Esophagus muscularis mucosa (tissue), 4 donors: ENCODE measurements at regions not wholly inside any gene's neighbourhood (a gene's known extent, or its start where the extent isn't known, plus 50 kb on each side); places are given as distances from the start of the nearest gene placed in this dataset.
A peak's percentile ranks its signal among the peaks of the same experiment; 100 is the strongest.

Source experiments
- DNase-seq: peaks from one replicate; pipeline ENCODE4 v3.0.0-alpha.2; 2017; ENCODE audit errors: extremely low spot score
- H3K27ac ChIP-seq, 4 donors: fragments of 200-600 bp; sonication (generic); replicated peaks in 1 of 4; 1 replicate in 3 of 4; 2 replicates in 1 of 4; pipeline ENCODE4 v1.5.1; 2016 to 2019; ENCODE audit warnings: mild to moderate bottlenecking in 1 of 4
- H3K27me3 ChIP-seq, 4 donors: fragments of 200-600 bp; sonication (generic); one replicate each; pipeline versions ENCODE4 v1.5.1 to v1.6.0; 2016 to 2019
- H3K36me3 ChIP-seq, 4 donors: fragments of 200-600 bp; sonication (generic); one replicate each; pipeline ENCODE4 v1.5.1; 2016 to 2019
- H3K4me1 ChIP-seq, 4 donors: fragments of 200-600 bp; sonication (generic); one replicate each; pipeline ENCODE4 v1.5.1; 2016 to 2019
- H3K4me3 ChIP-seq, 4 donors: fragments of 200-600 bp; sonication (generic); 1 replicate in 2 of 4; 2 replicates in 2 of 4; pipeline ENCODE4 v1.5.1; 2016 to 2019; ENCODE audit warnings: mild to moderate bottlenecking in 4 of 4, moderate library complexity in 1 of 4
- H3K9me3 ChIP-seq, 4 donors: fragments of 200-600 bp; sonication (generic); 1 replicate in 3 of 4; 2 replicates in 1 of 4; pipeline ENCODE4 v1.5.1; 2016 to 2019
- CTCF ChIP-seq, 3 experiments: fragments of 200-600 bp in 2 of 3; fragments of 450-650 bp in 1 of 3; sonication (generic) in 2 of 3; IDR thresholded peaks; one replicate each; pipeline ENCODE4 v1.5.1; 2017 to 2019; ENCODE audit warnings: antibody characterized with exemption in 3 of 3, mild to moderate bottlenecking in 2 of 3, moderate library complexity in 1 of 3
- EP300 ChIP-seq: sonication (generic); formaldehyde crosslinking; IDR thresholded peaks from one replicate; pipeline ENCODE4 v1.6.1; 2017; ENCODE audit warnings: antibody characterized with exemption
- POLR2A ChIP-seq: fragments of 450-650 bp; IDR thresholded peaks from one replicate; pipeline ENCODE4 v1.6.1; 2017; ENCODE audit warnings: antibody characterized with exemption, moderate library complexity, mild to moderate bottlenecking, low read depth
- POLR2AphosphoS5 ChIP-seq, 2 donors: sonication (generic); formaldehyde crosslinking; IDR thresholded peaks; one replicate each; pipeline ENCODE4 v1.6.1; 2017; ENCODE audit warnings: antibody characterized with exemption in 2 of 2
- WGBS: methylation state at CpG from one replicate; pipeline ENCODE4 v1.1.5; 2018; 5-methylcytosine and 5-hydroxymethylcytosine counted together
- intact Hi-C: fragments of 100-400 bp; cut with DNase I; formaldehyde crosslinking; loops from one replicate; pipeline ENCODE4 v1.15.1; 2023

- peaks cover 53 to 98% (median 90%) of the 10 kb centered on the region in 4 donors for H3K4me1 ChIP-seq
Observed at GRCh38 chr9:127553793-127554192, 58.3 kb upstream of the STXBP1 start.

GRCh38 chr9:127554966-127555839, 56.9 kb upstream of the STXBP1 start:
- Histone ChIP-seq H3K27ac (peak overlapping the region; percentile 47 to 80 (median 66)), H3K4me1 (peaks cover 58 to 98% (median 92%) of the 10 kb centered on the region in 4 donors), H3K4me3 (no peak overlapping the region), H3K36me3 (peaks cover 0 to 15% (median 10%) of the 10 kb centered on the region in 4 donors), H3K27me3 (no peaks in the 10 kb centered on the region), H3K9me3 (no peaks in the 10 kb centered on the region)
- intact Hi-C loops = no loop called here
- no peak for DNase-seq
- TF ChIP-seq POLR2AphosphoS5 (IDR thresholded peaks at IDR 0.05) (no peak), CTCF (IDR thresholded peaks at IDR 0.05) (no peak), POLR2A (no peak), EP300 (no peak)
- WGBS = 87% methylated on average over 10 of the region's 15 CpGs

More at GRCh38 chr9:127553793-127554192, 58.3 kb upstream of the STXBP1 start:
- H3K36me3 ChIP-seq = peaks cover 0 to 1% (median under 1%) of the 10 kb centered on the region in 4 donors
- WGBS = 100% methylated on average over 4 of the region's 4 CpGs
- H3K27me3 ChIP-seq = no peaks in the 10 kb centered on the region
- no peaks in the 10 kb centered on the region for H3K9me3 ChIP-seq
- intact Hi-C loops = no loop called here
- peak overlapping the region in 3 of 4 donors; percentile 0 to 48 (median 28) for H3K27ac ChIP-seq
- no peak for DNase-seq
- no peak overlapping the region for H3K4me3 ChIP-seq
- TF ChIP-seq POLR2AphosphoS5 (IDR thresholded peaks at IDR 0.05) = no peak
- no peak for TF ChIP-seq EP300
- no peak for TF ChIP-seq CTCF (IDR thresholded peaks at IDR 0.05)
- TF ChIP-seq POLR2A = no peak

GRCh38 chr9:127555840-127556820, 55.9 kb upstream of the STXBP1 start:
- 50% methylated on average over 13 of the region's 13 CpGs for WGBS
- H3K9me3 ChIP-seq = no peaks in the 10 kb centered on the region
- H3K36me3 ChIP-seq = peaks cover 0 to 24% (median 19%) of the 10 kb centered on the region in 4 donors
- no peak overlapping the region for H3K4me3 ChIP-seq
- peaks cover 58 to 98% (median 92%) of the 10 kb centered on the region in 4 donors for H3K4me1 ChIP-seq
- no peaks in the 10 kb centered on the region for H3K27me3 ChIP-seq
- TF ChIP-seq EP300 = no peak
- TF ChIP-seq POLR2AphosphoS5 (IDR thresholded peaks at IDR 0.05) = peak; percentile 58 to 68
- peak overlapping the region; percentile 47 to 83 (median 72) for H3K27ac ChIP-seq
- intact Hi-C loops = no loop called here
- DNase-seq = no peak

GRCh38 chr9:127556871-127557270, 55.2 kb upstream of the STXBP1 start:
- Histone ChIP-seq H3K4me1 (peaks cover 64 to 98% (median 92%) of the 10 kb centered on the region in 4 donors), H3K27ac (peak overlapping the region; percentile 63 to 83 (median 77)), H3K36me3 (peaks cover 0 to 25% (median 20%) of the 10 kb centered on the region in 4 donors), H3K9me3 (no peaks in the 10 kb centered on the region), H3K27me3 (no peaks in the 10 kb centered on the region), H3K4me3 (no peak overlapping the region)
- TF ChIP-seq EP300 (no peak), CTCF (IDR thresholded peaks at IDR 0.05) (no peak)
- 68% methylated on average over 3 of the region's 4 CpGs for WGBS
- intact Hi-C loops = no loop called here
- DNase-seq = no peak
